ENCODE measurements at regions not wholly inside any gene's neighbourhood (a gene's known extent, or its start where the extent isn't known, plus 50 kb on each side); places are given as distances from the start of the nearest gene placed in this dataset.

DNA sequence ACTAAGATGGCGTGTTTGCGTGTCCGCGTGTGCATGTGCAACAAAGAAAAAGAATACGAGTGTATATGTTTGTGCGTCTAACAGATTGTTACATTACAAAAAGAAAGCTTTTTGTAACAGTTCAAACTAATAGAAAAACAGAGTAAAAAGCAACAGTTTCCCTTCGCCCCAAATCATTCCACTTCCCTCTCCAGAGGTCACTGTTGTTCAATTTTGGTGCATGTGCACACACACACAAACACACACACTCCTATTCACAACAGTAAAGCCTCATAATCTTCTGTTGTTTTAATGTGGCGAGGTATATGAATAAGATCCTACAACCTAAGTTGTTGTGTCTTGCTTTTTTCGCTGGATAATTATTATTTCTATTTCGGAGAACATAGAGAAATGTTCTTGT lies 357.3 kb upstream of the SLC8A1 start:
- no peak for DNase-seq (ENCODE audit: low read depth)

DNA sequence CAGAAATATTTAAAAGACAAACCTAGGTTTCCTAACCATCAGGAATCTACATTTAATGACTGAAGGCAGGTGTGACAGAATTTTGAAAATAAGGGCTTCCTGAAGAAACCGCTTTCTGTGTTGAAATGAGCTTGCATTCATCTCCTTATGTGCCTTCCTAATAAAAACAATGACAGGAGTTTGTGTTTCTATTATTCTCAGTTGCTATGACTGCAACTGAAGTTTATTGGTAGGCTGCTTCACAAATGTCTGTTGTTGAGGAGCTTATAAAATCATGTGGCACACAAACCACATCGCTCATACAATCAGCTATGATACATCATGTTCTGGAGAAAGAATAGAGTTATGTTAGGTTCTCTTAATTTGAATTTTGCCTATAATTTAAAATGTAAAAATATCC lies 362.7 kb upstream of the SLC8A1 start:
- no peak for DNase-seq (ENCODE audit: low read depth)

DNA sequence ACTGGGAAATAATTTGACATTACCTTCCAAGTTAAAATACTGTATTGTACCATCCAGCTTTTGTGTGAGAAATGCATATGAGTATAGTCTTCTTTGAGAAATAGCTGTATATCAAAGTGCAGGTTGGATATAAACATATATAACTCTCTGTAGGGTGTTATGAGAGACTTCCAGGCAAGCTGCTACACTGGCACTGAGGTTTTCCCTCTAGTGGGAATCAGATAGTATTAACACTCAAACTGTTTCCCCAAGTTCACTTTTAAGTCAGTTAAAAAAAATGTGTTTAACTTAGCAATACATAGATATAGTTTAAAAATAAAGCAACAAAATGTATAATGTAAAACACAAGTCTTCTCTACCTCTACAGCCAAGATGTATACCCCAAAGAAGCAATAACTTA lies 368.4 kb upstream of the SLC8A1 start:
- no peak for DNase-seq (ENCODE audit: low read depth)

DNA sequence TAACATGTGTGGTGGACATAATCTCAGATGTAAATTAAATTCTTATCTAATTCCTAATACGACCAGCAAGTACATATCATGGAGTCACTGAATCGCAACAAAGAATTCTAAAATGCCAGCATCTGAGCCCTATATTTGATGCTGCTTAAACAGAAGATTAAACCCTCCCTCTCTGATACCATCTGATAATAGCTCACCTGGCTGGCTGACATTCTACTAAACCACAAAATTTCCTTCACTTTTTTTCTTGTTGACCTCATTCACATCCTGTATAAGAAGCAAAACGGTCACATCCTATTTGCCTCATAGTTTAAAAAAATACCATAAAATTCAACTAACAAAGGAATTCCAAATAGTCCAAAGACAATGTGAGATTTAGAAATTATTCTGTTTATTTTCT lies 371.6 kb upstream of the SLC8A1 start:
- DNase-seq (ENCODE audit: low read depth), result no peak

DNA sequence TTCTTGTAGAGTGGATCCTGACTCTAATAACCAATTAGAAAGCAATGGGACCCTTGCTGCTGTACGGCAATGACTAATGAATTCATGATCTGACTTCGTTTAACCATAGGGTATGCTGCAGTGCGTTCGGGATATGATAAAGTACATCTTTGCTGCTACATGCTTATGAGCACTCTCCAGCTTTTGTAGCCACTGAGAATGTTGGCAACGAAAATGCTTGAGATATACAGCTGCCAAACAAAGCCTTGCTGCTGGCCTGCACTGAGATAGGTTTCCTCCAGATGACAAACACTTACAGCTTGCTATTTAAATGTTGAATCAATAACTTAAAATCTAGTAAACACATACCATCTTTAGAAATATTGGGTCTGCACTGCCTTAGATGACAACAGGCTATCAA lies 372.4 kb upstream of the SLC8A1 start:
- no peak for DNase-seq (ENCODE audit: low read depth)

DNA sequence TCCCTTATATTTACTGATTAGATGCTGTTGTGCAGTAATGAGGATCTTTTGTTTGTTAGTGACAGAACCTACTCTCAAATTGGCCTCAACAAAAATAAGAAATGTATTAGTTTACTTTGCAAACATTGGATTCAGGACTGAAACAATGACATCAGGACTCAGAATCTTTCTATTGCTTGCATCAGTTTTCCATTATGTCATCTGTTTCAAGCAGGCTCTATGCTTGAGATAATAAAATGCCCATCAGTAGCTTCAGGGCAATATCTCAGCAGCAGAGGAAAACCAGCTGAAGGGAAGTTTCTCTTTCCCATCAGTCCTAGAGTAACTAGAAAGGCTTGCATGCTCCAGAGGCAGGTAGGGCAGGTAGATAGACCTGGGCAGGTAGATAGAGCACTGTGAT lies 375.5 kb upstream of the SLC8A1 start:
- DNase-seq (ENCODE audit: low read depth), result no peak

DNA sequence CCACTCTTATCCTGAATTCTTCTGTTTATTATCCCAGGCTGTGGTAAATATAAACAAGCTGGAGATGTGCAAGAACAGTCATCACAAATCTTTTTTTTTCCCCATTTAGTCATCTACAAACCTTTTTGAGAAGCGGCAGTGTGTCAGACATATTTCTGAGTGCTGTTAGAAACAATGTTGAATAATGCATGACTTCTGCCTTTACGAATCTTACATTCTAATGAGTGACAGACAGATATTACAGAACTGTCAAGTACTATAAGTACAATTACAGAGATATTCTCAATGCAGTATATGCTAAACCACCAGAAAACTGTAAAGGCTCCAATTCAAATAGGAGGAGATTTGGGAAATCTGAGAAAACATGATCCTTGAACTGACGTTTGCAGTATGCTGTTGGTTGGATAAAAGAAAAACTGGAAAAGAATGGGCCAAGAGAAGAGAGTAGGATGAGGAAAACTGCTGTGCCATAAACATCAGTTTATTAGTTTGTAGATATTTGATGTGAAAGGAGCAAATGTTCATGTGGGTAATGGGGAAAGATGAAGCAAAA lies 379.5 kb upstream of the SLC8A1 start:
- DNase-seq (ENCODE audit: low read depth), result no peak

DNA sequence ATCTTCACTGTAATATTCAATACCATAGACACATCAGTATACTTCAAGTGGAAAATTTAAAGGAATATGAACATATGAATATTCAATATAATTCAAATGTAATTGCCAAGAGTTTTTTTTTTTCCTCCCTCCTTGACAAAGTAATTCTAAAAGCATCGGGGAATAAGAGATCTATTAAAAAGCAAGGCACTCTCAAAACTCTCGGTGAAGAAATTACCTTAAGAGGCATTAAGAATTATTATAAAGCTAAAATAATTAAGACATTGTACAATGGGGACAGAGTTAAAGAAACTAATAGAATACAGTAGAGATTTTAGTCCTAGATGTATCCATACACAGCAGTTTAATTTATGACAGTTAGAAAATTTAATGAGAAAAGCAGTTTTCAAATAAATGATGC lies 390.0 kb upstream of the SLC8A1 start:
- DNase-seq (ENCODE audit: low read depth), result no peak

DNA sequence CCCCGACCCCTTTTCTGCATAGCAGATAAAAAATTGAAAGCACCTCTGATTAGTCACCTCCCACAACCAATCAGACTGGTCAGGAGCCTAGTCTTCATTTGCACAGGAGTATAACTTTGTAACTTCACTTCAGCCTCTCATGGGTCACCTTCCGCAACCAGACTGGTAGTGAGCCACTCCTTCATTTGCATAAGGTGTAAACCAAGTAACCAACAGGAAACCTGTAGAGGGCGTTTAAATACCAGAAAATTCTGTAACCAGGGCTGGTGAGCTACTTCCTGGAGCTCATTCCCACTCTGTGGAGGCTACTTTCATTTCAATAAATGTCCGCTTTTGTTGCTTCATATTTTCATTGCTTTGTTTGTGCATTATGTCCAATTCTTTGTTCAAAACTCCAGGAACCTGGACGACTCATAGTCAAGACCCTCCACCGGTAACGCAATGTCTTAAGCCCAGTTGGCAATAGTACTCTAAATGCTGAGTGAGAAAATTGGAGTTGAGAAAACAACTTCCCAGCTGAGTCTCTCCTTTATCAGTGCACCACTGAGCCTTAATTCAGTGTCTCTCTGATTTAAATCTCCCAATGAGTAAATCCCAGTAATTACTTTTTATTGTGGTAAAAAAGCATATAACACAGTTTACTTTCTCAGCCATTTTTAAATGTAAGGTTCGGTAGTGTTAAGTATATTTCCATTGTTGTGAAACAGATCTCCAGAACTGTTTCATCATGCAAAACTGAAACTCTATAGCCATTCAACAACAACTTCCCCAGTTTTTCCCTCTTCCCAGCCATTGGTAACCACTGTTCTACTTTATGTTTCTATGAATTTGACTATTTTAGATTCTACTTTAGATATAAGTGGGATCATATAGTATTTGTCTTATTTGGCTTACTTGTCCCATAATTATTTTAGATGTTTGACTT lies 392.7 kb upstream of the SLC8A1 start:
- no peak for DNase-seq (ENCODE audit: low read depth)

DNA sequence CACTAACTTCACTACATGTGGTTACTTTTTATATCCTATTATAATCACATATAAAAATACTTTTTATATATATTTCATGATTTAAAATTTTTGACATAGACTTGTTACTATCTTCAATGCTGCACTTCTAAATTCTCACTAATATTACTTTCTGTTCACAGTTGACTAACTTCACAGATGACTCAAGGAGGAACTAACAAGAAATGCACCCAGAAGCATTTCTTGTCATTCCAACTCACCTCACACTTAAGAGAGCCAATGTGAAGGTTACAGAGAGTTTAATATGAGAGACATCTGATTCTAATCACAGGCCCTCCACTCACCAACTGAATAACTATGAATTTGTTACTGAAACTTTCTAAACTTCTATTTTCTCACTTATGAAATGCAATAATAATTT lies 399.8 kb upstream of the SLC8A1 start:
- no peak for DNase-seq (ENCODE audit: low read depth)

DNA sequence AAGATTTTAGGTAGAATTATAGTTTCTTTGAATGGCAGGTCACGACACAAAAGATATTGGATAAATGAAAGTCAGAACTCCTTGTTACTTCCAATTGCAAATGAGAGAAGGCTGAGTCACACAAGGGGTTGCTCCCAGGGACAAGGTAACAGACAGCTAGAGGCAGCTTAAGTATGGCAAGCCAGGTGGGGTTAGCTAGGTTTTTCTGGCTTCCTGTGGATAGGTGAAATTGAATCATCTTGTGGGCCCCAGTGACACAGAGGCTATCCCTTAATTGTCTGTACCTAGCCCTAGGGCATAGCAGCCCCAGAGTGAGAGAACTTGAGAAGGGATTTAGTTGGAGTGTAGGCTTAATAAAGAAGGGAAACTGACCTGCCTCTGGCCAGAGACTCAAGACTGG lies 407.7 kb upstream of the SLC8A1 start:
- no peak for DNase-seq (ENCODE audit: low read depth)

DNA sequence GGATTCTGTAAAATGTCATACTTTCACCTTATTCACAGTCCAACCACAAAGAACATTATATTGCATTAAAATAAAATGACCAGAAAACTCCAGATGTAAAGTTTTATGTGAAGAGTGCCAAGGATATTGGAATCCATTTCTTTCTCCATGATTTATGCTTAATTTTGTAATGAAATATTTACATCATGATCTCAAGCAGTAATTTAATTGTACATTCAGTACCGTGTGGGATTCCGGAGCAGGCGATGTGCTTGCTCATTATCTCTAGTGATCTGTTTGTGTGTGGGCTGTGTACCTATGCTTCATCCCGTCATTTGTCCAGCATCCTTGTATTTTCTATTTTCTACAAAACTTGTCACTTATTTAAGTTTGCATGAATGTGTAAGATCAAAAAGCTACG lies 415.9 kb upstream of the SLC8A1 start:
- no peak for DNase-seq (ENCODE audit: low read depth)

DNA sequence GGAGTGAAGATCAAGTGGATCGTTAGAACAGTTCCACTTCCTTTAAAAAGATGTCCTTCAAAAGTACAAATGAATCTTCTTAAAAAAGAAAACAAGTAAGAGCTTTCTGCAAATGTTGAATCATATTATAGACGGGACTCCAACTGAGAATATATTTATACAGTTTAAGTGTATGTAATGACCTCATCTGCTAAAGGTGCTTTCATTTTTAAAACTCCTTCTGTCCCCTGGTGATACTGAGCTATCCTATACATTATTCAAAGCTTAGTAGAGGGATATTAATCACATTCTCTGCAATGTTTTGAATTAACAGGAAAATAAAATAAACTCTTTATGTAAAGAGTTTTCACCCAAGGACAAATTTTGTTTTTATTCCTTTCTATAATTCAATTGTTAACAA lies 420.7 kb upstream of the SLC8A1 start:
- DNase-seq (ENCODE audit: low read depth), result no peak

DNA sequence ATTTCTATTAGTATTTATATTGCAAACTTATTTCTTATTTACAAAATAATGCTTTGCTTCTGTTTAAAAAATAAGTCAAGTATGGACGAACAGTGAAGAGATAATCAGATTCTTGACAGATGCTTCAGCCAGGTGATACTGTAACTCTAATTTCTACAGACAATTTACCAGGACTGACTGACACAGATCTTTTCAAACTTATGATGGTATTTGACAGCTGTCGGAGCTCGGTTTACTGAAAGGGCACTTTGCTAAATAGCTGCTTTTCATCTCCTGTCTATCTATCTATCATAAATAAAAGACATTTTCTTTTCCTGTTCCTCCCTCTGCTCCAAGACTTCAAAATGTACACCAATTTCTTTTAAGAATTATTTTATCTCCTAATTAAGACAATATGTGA lies 422.5 kb upstream of the SLC8A1 start:
- DNase-seq (ENCODE audit: low read depth), result no peak

DNA sequence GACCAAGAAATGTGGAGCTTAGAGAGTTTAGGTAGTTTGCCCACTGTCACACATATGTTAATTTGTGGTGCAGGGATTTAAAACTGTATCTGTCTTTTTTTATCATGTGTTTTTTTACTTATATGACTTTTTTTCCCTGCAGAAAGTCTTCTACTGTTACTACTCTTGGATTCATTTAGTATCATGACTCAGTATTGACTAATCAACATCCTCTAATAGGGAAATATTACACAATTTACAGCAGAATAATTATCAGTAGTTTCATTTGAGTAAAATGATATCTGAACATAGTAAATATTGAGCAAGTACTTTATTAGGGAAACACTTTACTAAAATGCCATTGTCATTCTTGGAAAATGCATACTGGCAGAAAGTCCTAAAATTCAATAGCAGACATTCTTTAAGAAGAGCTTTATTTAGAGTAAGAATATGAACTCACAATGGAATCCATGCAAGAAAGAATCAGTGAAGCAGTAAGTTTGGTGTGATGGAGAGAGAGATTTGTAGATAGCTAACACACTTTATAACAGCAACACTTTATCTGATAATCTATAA lies 425.9 kb upstream of the SLC8A1 start:
- DNase-seq (ENCODE audit: low read depth), result no peak

DNA sequence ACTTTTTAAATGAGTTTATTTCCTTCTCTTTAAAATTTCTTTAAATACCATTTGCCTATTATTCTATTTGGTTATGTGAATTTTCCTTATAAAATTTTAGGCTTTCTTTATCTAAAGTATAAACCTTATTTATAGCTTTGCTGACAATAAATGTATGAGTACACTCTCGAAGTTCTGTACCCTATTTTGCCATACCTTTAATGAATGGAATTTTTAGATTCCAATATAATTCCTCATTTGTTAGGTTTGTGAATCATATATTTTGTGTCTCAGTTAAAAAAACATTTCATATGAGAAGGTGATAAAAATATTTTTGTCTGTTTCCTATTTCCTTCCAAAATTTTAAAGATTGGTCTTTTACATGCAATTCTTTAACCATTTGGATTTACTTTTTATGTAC lies 427.4 kb upstream of the SLC8A1 start:
- no peak for DNase-seq (ENCODE audit: low read depth)

DNA sequence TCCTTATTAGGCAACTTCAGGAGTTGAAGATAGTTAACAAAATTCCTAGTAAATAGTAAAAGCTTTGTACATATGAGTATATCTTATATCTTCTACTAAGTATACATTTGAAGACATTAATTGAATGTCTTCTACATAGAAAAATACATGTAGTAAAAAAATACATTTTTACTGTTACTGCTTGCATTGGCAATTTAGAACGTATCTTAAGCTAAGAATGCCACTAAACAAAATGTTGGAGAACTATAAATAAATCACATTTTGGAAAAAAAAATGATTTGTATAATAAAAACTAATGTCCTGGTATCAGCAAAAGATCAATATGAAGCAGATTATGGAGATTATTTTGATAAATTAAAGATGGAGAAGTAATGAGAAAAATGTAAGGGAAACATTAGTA lies 434.2 kb upstream of the SLC8A1 start:
- no peak for DNase-seq (ENCODE audit: low read depth)

DNA sequence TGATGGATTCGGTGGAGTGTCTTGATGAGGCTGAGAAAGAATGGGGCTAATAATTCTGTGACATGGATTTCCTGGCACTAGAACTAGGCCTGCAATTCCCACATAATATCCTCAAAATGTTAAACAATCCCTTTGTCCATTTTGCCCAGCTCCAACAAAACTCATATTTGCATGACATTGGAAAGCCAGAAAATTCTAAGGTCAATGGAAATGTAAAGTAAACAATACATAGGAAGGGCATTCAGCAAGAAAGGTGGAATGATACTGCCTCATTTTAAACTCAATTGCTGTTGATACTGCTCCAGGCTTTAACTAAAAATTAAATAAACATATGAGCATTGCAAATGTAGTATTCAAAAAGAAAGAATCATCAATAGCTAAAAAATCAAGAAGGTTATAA lies 434.8 kb upstream of the SLC8A1 start:
- no peak for DNase-seq (ENCODE audit: low read depth)

DNA sequence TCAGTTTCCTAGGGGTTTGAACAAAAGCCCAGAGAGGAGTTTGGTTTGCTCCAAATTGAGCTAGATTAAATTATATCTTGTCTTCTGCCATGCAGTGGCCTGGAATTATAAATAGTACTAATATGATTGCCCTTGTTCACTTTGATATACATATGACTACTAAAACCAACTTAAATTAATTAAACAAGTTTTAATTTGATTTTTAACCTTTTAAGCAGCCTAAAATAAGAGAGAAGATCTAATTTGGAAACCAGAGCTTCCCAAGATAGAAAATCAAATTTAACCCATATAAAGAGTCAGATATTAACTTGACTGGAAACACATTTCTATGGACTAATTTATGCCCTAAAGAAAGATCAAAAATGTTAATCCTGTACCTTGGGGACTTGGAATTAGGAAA lies 444.5 kb upstream of the SLC8A1 start:
- no peak for DNase-seq (ENCODE audit: low read depth)

DNA sequence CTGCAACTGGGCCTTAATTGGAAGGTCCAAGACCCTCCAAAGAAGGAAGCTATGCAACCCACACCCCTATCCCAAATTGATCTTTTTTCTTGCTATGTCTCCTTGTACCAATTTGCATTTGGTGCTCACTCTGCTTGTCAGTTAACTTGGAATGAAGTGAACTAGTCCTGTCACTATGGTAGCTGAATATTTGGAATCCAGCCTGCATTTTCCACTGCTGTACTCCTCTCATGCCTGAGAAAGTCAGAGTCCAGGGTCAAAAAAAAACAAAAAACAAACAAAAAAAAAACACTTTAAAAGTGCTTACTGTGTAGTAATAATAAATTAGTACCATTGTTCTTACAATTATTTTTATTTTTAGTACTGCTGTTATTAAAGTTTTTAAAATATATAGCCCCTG lies 462.8 kb upstream of the SLC8A1 start:
- DNase-seq (ENCODE audit: low read depth), result no peak

DNA sequence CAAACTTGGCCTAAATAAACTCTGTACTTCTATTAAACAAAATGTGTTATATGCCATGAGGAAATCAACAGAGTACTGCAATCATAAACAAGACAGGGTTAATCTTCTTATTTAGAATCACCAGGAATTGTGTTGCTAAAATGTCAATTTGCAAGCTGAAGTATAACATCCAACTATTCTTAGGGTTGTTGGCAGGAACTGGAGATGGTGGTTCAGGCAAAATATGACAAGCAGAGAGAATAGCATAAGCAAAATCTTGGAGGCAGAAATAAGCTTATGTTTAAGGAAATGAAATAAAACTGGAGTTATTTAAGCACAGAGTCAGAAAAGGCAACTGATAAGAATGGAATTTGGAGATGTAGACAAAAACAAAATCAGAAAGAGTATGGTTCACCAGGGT lies 463.8 kb upstream of the SLC8A1 start:
- no peak for DNase-seq (ENCODE audit: low read depth)

DNA sequence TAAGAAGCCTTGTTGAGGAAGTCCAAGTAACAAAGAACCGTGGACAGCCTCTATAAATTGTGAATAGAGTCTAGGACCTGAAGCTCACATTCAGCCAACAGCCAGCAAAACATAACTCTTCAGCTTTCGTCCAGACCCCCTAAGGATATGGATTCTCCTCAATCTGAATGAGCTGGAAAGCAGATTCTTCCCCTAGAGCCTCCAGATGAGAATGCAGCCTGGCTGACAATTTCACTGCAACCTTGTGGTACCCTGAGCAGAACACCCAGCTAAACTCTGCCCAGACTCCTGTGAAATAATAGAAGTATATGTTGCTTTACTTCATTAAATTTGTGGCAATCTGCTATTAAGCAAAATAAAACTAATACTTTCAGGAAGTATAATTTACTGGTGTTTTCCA lies 483.5 kb upstream of the SLC8A1 start:
- DNase-seq (ENCODE audit: low read depth), result no peak

DNA sequence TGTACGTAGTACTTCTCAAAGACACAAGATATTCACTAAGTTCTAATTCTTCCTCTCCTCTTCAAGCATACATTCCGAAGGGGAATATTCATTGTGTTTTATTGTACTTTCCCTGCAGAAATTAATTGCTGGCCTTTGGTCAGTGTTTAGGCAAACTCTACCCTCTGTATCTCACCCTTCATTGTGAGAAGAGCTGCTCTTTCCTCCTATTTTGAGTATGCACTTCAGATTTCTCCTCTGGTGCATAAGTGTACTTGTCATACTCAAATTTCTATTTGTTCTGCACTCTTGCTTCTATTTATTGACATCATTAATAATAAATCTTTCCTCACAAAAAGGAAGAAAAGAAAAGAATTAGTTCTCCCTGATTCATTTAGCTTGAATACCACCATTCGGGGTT lies 485.4 kb upstream of the SLC8A1 start:
- DNase-seq (ENCODE audit: low read depth), result no peak

DNA sequence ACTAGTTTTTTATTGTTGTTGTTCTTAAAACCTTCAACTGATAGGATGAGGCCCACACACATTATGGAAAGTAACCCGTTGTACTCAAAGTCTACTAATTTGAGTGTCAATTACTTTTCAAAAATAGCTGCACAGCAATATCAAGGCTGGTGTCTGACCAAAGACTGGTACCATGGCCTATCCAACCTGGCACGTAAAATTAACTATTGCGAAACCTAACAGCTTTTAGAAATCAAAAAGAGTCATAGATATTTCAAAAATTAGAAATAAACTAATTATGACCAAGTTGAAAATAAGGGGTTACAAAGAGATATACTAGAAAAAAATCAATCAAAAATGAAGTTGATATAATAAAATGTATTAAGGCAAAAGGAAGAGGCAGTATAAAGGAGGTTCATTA lies 501.5 kb upstream of the SLC8A1 start:
- no peak for DNase-seq (ENCODE audit: low read depth)
